SK-N-SH (cell line): ENCODE measurements at regions not wholly inside any gene's neighbourhood (a gene's known extent, or its start where the extent isn't known, plus 50 kb on each side); places are given as distances from the start of the nearest gene placed in this dataset.

Source experiments
- CHD2 ChIP-seq: fragments of 150-350 bp; IDR thresholded peaks from 2 replicates; pipeline ENCODE4 v1.6.1; 2018; ENCODE audit warnings: low read length; ENCODE audit not compliant: partially characterized antibody
- FOSL2 ChIP-seq: IDR thresholded peaks from 2 replicates; pipeline ENCODE4 v1.4.0; 2012; ENCODE audit warnings: low read depth, mild to moderate bottlenecking, moderate library complexity, borderline replicate concordance
- GABPA ChIP-seq: IDR thresholded peaks from 2 replicates; pipeline ENCODE4 v1.4.0; 2012; ENCODE audit warnings: low read depth, mild to moderate bottlenecking
- GATA2 ChIP-seq: sonication (generic); formaldehyde crosslinking; IDR thresholded peaks from 2 replicates; pipeline ENCODE4 v1.5.0; 2020; ENCODE audit warnings: mild to moderate bottlenecking, missing genetic modification reagents
- JUND ChIP-seq: IDR thresholded peaks from 2 replicates; pipeline ENCODE4 v1.4.0; 2012
- MEF2A ChIP-seq: IDR thresholded peaks from 2 replicates; pipeline ENCODE4 v1.4.0; 2012; ENCODE audit warnings: low read depth, borderline replicate concordance
- POLR2AphosphoS5 ChIP-seq: IDR thresholded peaks from 2 replicates; pipeline ENCODE4 v1.6.1; 2012; ENCODE audit warnings: low read depth, low read length
- SIN3A ChIP-seq: IDR thresholded peaks from 2 replicates; pipeline ENCODE4 v1.6.1; 2012; ENCODE audit warnings: low read depth, mild to moderate bottlenecking, low read length, moderate library complexity, borderline replicate concordance
- TAF1 ChIP-seq: IDR thresholded peaks from 2 replicates; pipeline ENCODE4 v1.6.1; 2012; ENCODE audit warnings: low read depth, mild to moderate bottlenecking, low read length, moderate library complexity, borderline replicate concordance
- TCF12 ChIP-seq: IDR thresholded peaks from 2 replicates; pipeline ENCODE4 v1.4.0; 2012
- TF ChIP-seq, protein P1 (sequence below): fragments of 200-600 bp; sonication (generic); IDR thresholded peaks from 2 replicates; pipeline ENCODE4 v1.6.1; 2017; ENCODE audit warnings: antibody characterized with exemption, mild to moderate bottlenecking, moderate library complexity
- TF ChIP-seq, protein P2 (sequence below): IDR thresholded peaks from 2 replicates; pipeline ENCODE4; 2012
- TF ChIP-seq, protein P3 (sequence below): IDR thresholded peaks from 2 replicates; pipeline ENCODE4 v1.6.1; 2012; ENCODE audit warnings: mild to moderate bottlenecking, low read depth, low read length, moderate library complexity
- TF ChIP-seq, protein P4 (sequence below): IDR thresholded peaks from 2 replicates; pipeline ENCODE4 v1.4.0; 2012; ENCODE audit warnings: low read depth

DNA sequence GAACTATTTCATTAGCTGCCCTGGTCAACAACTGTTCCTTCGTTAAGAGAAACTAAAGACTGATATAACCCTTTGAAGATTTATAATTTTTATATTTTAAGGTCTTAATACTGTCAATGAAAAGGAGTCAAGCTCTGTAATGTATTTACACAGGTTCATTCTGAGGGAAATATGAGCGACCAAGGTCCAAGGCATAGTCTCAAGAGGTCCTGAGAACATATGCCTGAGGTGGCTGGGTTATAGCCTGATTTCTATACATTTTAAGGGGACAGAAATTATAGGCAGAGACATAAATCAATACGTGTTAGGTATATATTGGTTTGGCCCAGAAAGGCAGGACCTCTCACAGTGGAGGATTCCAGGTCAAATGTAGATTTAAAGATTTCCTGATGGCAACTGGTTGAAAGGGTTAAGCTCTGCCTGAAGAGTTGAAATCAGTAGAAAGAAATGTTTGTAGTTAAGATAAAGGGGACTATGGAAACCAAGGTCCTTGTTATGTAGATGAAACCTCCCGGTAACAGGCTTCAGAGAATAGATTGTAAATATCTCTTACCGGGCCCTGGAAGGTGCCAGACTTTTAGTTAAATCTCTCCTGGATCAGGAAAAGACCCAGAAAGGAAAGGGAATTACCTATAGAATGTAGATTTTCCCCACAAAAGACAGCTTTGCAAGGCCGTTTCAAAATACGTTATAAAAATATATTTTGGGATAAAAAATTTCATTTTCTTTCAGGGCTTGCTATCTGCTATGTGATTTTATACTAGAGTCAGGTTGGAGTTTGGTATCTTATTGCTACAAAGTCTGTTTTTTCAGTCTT, 107.3 kb upstream of the PRLR start:
- TF ChIP-seq, protein P1, sequence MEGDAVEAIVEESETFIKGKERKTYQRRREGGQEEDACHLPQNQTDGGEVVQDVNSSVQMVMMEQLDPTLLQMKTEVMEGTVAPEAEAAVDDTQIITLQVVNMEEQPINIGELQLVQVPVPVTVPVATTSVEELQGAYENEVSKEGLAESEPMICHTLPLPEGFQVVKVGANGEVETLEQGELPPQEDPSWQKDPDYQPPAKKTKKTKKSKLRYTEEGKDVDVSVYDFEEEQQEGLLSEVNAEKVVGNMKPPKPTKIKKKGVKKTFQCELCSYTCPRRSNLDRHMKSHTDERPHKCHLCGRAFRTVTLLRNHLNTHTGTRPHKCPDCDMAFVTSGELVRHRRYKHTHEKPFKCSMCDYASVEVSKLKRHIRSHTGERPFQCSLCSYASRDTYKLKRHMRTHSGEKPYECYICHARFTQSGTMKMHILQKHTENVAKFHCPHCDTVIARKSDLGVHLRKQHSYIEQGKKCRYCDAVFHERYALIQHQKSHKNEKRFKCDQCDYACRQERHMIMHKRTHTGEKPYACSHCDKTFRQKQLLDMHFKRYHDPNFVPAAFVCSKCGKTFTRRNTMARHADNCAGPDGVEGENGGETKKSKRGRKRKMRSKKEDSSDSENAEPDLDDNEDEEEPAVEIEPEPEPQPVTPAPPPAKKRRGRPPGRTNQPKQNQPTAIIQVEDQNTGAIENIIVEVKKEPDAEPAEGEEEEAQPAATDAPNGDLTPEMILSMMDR = no peak
- TF ChIP-seq, protein P2, sequence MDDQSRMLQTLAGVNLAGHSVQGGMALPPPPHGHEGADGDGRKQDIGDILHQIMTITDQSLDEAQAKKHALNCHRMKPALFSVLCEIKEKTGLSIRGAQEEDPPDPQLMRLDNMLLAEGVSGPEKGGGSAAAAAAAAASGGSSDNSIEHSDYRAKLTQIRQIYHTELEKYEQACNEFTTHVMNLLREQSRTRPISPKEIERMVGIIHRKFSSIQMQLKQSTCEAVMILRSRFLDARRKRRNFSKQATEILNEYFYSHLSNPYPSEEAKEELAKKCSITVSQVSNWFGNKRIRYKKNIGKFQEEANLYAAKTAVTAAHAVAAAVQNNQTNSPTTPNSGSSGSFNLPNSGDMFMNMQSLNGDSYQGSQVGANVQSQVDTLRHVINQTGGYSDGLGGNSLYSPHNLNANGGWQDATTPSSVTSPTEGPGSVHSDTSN = no peak
- TF ChIP-seq TAF1 = no peak
- TF ChIP-seq JUND = no peak
- TF ChIP-seq, protein P3, sequence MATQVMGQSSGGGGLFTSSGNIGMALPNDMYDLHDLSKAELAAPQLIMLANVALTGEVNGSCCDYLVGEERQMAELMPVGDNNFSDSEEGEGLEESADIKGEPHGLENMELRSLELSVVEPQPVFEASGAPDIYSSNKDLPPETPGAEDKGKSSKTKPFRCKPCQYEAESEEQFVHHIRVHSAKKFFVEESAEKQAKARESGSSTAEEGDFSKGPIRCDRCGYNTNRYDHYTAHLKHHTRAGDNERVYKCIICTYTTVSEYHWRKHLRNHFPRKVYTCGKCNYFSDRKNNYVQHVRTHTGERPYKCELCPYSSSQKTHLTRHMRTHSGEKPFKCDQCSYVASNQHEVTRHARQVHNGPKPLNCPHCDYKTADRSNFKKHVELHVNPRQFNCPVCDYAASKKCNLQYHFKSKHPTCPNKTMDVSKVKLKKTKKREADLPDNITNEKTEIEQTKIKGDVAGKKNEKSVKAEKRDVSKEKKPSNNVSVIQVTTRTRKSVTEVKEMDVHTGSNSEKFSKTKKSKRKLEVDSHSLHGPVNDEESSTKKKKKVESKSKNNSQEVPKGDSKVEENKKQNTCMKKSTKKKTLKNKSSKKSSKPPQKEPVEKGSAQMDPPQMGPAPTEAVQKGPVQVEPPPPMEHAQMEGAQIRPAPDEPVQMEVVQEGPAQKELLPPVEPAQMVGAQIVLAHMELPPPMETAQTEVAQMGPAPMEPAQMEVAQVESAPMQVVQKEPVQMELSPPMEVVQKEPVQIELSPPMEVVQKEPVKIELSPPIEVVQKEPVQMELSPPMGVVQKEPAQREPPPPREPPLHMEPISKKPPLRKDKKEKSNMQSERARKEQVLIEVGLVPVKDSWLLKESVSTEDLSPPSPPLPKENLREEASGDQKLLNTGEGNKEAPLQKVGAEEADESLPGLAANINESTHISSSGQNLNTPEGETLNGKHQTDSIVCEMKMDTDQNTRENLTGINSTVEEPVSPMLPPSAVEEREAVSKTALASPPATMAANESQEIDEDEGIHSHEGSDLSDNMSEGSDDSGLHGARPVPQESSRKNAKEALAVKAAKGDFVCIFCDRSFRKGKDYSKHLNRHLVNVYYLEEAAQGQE = no peak
- TF ChIP-seq POLR2AphosphoS5 = no peak
- TF ChIP-seq, protein P4, sequence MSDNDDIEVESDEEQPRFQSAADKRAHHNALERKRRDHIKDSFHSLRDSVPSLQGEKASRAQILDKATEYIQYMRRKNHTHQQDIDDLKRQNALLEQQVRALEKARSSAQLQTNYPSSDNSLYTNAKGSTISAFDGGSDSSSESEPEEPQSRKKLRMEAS = no peak
- no peak for TF ChIP-seq TCF12
- TF ChIP-seq CHD2 = no peak
- no peak for TF ChIP-seq GATA2
- TF ChIP-seq MEF2A = no peak
- TF ChIP-seq GABPA = no peak
- no peak for TF ChIP-seq FOSL2
- TF ChIP-seq SIN3A = no peak
